NCI-H82 (cell line): ENCODE measurements at regions not wholly inside any gene's neighbourhood (a gene's known extent, or its start where the extent isn't known, plus 50 kb on each side); places are given as distances from the start of the nearest gene placed in this dataset.

Experiments
- DNase-seq: peaks from one replicate; lab custom pipeline; 2025; lab: John Stamatoyannopoulos, UW

GRCh38 chr9:18393340-18394130, 80.4 kb upstream of the ADAMTSL1 start:
- DNase-seq = peak; percentile 30

GRCh38 chr9:18394847-18395351, 79.1 kb upstream of the ADAMTSL1 start:
- DNase-seq = no peak

GRCh38 chr9:18396102-18396728, 77.7 kb upstream of the ADAMTSL1 start:
- peak; percentile 35 for DNase-seq

GRCh38 chr9:18397076-18397475, 76.9 kb upstream of the ADAMTSL1 start:
- DNase-seq = no peak

GRCh38 chr9:18398038-18398437, 75.9 kb upstream of the ADAMTSL1 start:
- DNase-seq = no peak

GRCh38 chr9:18404434-18405029, 69.4 kb upstream of the ADAMTSL1 start:
- no peak for DNase-seq

- no peak for DNase-seq
These were observed 68.7 kb upstream of the ADAMTSL1 start for GRCh38 chr9:18405240-18405639.

GRCh38 chr9:18410983-18411382, 63.0 kb upstream of the ADAMTSL1 start:
- DNase-seq = no peak

- DNase-seq = no peak
These were observed 52.6 kb upstream of the ADAMTSL1 start for GRCh38 chr9:18421391-18421790.

GRCh38 chr9:18422296-18423036, 51.5 kb upstream of the ADAMTSL1 start:
- DNase-seq = no peak

GRCh38 chr9:18423791-18424531, 50.0 kb upstream of the ADAMTSL1 start:
- DNase-seq = no peak
